Kidney epithelial cell (primary cell): ENCODE measurements at regions not wholly inside any gene's neighbourhood (a gene's known extent, or its start where the extent isn't known, plus 50 kb on each side); places are given as distances from the start of the nearest gene placed in this dataset.

Experiments used
- DNase-seq: peaks from one replicate; pipeline ENCODE4 v3.0.0-alpha.2; 2010; ENCODE audit warnings: low read depth
- H3K27me3 ChIP-seq: 2 replicates; pipeline ENCODE4 v1.6.0; 2011; ENCODE audit warnings: low read length; ENCODE audit not compliant: control insufficient read depth, insufficient read depth
- H3K36me3 ChIP-seq: 2 replicates; pipeline ENCODE4 v1.5.1; 2011; ENCODE audit warnings: low read length; ENCODE audit not compliant: control insufficient read depth, insufficient read depth
- H3K4me3 ChIP-seq: 2 replicates; pipeline ENCODE4 v1.5.1; 2011; ENCODE audit warnings: low read depth, mild to moderate bottlenecking, control low read depth, low read length
- TF ChIP-seq, protein P1 (sequence below): IDR thresholded peaks from 2 replicates; pipeline ENCODE4 v1.5.1; 2011; ENCODE audit warnings: mild to moderate bottlenecking, moderate library complexity, low read length, control low read depth, inconsistent platforms; ENCODE audit not compliant: insufficient read depth, poor library complexity, severe bottlenecking

DNA sequence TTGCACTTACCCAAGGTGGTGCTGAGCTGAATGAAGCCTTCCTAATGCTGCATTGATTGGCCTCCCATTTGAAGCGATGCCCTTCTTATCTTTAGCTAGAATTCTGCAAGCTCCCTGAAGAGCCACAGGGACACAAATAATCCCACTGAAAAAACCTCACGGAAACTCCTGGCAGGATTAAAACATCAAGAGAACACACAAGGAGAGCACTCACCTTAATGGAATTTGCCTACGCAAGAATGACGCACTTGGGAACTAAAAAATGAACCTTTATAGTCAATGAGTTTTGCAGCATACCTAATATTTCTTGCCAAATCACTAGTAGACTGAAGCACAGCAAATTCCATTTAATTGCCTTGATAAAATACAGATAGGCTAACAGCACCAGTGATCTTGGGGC is 232.8 kb upstream of the UBASH3B start:
- Histone ChIP-seq H3K4me3 (no peak overlapping the region), H3K36me3 (no peaks in the 10 kb centered on the region), H3K27me3 (no peaks in the 10 kb centered on the region)
- TF ChIP-seq, protein P1, sequence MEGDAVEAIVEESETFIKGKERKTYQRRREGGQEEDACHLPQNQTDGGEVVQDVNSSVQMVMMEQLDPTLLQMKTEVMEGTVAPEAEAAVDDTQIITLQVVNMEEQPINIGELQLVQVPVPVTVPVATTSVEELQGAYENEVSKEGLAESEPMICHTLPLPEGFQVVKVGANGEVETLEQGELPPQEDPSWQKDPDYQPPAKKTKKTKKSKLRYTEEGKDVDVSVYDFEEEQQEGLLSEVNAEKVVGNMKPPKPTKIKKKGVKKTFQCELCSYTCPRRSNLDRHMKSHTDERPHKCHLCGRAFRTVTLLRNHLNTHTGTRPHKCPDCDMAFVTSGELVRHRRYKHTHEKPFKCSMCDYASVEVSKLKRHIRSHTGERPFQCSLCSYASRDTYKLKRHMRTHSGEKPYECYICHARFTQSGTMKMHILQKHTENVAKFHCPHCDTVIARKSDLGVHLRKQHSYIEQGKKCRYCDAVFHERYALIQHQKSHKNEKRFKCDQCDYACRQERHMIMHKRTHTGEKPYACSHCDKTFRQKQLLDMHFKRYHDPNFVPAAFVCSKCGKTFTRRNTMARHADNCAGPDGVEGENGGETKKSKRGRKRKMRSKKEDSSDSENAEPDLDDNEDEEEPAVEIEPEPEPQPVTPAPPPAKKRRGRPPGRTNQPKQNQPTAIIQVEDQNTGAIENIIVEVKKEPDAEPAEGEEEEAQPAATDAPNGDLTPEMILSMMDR, result no peak
- DNase-seq, result no peak

- DNase-seq, result no peak
- Histone ChIP-seq H3K27me3 (no peaks in the 10 kb centered on the region), H3K36me3 (no peaks in the 10 kb centered on the region), H3K4me3 (no peak overlapping the region)
- TF ChIP-seq, protein P1, result no peak
These were observed 233.8 kb upstream of the UBASH3B start for GRCh38 chr11:122421702-122422101.

DNA sequence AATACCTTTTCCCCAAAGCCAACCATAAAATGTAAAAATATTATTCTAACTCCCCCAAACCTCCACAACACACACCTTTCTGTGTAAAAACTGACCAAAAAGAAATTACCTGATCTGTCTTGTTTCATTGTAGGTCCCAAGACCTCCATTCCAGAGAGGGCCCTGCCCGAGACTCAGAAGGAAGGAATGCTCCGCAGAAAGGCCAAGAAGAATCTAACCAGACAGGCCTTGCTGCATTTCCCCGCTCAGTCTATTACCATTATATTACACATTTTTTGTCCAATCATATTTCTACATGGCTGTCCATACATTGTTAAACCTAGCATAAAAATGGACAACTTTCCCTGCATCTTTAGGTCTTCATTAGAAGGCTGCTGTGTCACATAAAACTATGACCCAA is 237.5 kb upstream of the UBASH3B start:
- TF ChIP-seq, protein P1, result no peak
- DNase-seq, result no peak
- H3K4me3 ChIP-seq, result no peak overlapping the region
- H3K27me3 ChIP-seq, result no peaks in the 10 kb centered on the region
- H3K36me3 ChIP-seq, result no peaks in the 10 kb centered on the region

DNA sequence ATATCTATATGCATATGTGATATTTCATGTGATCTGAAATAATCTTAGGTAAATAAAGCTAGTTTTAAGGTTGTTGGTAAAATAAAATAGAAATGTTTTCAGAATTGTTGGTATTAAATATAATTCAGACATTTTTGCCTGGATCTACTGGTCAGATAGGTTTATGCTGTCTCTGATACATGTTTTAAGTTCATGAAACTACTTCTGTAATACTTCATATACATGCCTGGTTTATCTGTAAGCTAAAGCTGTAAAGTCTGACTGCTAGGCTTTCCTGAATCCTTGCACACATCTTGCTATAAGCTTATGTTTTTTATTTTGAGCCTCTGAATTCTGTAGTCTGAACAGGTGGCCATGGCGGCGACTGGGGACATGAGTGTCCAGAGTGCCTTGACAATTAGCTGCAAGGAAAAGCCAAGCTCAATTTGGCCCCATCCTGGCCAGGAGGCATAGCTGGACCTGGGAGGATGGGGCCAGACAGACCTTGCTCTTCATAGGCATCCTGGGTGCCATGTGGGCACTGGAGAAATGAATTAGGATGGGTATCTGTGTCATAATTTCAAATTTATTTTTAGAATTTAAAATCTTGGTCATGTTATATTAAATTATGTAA is 241.0 kb upstream of the UBASH3B start:
- no peak for DNase-seq
- TF ChIP-seq, protein P1, result no peak
- H3K4me3 ChIP-seq, result no peak overlapping the region
- no peaks in the 10 kb centered on the region for H3K36me3 ChIP-seq
- no peaks in the 10 kb centered on the region for H3K27me3 ChIP-seq

DNA sequence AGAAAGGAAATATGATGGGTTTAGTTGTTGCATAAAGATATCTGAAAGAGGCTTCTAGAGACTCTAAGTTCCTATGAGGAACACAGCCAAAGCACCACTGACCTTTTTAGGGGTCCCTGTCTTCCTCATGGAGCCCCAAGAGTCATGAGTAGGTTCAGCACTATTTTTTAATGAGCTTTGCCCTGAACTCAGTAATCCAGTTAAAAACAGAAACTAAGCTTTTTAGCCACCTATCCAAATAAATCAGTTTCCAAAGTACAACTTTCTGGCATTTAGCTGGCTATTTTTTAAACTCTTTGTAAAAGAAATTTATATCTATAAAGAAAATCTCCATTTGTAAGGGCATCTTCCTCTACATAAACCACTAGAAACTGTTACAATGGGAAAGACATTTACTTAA is 241.8 kb upstream of the UBASH3B start:
- Histone ChIP-seq H3K4me3 (no peak overlapping the region), H3K27me3 (no peaks in the 10 kb centered on the region), H3K36me3 (no peaks in the 10 kb centered on the region)
- DNase-seq, result no peak
- TF ChIP-seq, protein P1, result no peak

DNA sequence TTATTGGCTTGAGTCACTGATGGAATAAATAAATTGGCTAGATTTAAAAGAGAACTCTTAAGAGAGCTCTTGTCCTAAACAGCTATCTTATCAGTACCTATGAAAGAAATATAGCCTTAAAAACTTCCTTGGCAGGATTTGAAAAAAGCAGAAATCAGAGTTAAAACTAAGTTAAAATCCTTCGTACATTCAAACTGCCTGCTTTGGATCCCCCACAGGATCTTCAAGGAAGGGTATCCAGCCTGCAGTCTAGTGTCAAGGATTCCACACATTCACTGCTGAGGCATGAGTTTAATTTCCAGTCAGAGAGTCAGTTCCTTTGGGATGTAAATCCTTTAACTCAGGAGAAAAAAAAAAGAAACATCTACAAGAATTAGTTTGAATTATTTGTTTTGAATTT is 242.9 kb upstream of the UBASH3B start:
- H3K36me3 ChIP-seq, result no peaks in the 10 kb centered on the region
- no peak for DNase-seq
- TF ChIP-seq, protein P1, result no peak
- no peaks in the 10 kb centered on the region for H3K27me3 ChIP-seq
- H3K4me3 ChIP-seq, result no peak overlapping the region
